PC-9 (cell line): ENCODE measurements at regions not wholly inside any gene's neighbourhood (a gene's known extent, or its start where the extent isn't known, plus 50 kb on each side); places are given as distances from the start of the nearest gene placed in this dataset.

Source experiments
- BruUV-seq: library from RNA; stranded (reverse); fragments of 400-500 nt; replicated peaks from 2 replicates; lab custom pipeline; 2021; lab: Mats Ljungman, UMichigan
- CTCF ChIA-PET: fragments of 300-600 bp; sonication (Branson Sonifier 250); formaldehyde crosslinking; loops from one replicate; lab custom pipeline; 2022; ENCODE audit warnings: antibody characterized with exemption; lab: Charles Lee
- POLR2A ChIA-PET: fragments of 300-600 bp; sonication (Branson Sonifier 250); formaldehyde crosslinking; loops from one replicate; lab custom pipeline; 2022; ENCODE audit warnings: antibody characterized with exemption; ENCODE audit not compliant: unreplicated experiment; lab: Charles Lee
- DNase-seq, 2 experiments: peaks; one replicate each; pipeline versions ENCODE4 v3.0.0 to v3.0.0-alpha.2; 2015 to 2022; ENCODE audit warnings: mixed read lengths in 1 of 2
- H2AFZ ChIP-seq: fragments of 200-600 bp; sonication (generic); 2 replicates; pipeline ENCODE4 v1.8.1; 2017; ENCODE audit warnings: antibody characterized with exemption
- H3F3A ChIP-seq: fragments of 200-600 bp; sonication (generic); 2 replicates; pipeline ENCODE4 v1.8.1; 2017; ENCODE audit warnings: antibody characterized with exemption, mild to moderate bottlenecking, low read depth; ENCODE audit not compliant: insufficient read depth
- H3K27ac ChIP-seq: fragments of 200-600 bp; sonication (generic); 2 replicates; pipeline ENCODE4 v1.6.1; 2016; ENCODE audit warnings: mixed run types
- H3K27me3 ChIP-seq: fragments of 200-600 bp; sonication (generic); 2 replicates; pipeline ENCODE4 v1.6.1; 2016; ENCODE audit warnings: low read depth, mixed run types; ENCODE audit not compliant: insufficient read depth
- H3K36me3 ChIP-seq: fragments of 200-600 bp; sonication (generic); 2 replicates; pipeline ENCODE4 v1.6.1; 2016; ENCODE audit warnings: low read depth, mixed run types
- H3K4me1 ChIP-seq: fragments of 200-600 bp; sonication (generic); replicated peaks from 2 replicates; pipeline ENCODE4 v1.6.1; 2016; ENCODE audit warnings: mixed run types; ENCODE audit not compliant: insufficient read depth
- H3K4me2 ChIP-seq: fragments of 200-600 bp; sonication (generic); 2 replicates; pipeline ENCODE4 v1.6.1; 2017; ENCODE audit warnings: mixed run types
- H3K4me3 ChIP-seq: fragments of 200-600 bp; sonication (generic); 2 replicates; pipeline ENCODE4 v1.6.1; 2016; ENCODE audit warnings: mixed run types
- H3K79me2 ChIP-seq: fragments of 200-600 bp; sonication (generic); 2 replicates; pipeline ENCODE4 v1.6.1; 2017; ENCODE audit warnings: low read depth, mixed run types
- H3K9me2 ChIP-seq: fragments of 200-600 bp; sonication (generic); 2 replicates; pipeline ENCODE4 v1.8.1; 2017; ENCODE audit warnings: mild to moderate bottlenecking; ENCODE audit not compliant: insufficient read depth
- H3K9me3 ChIP-seq: fragments of 200-600 bp; sonication (generic); 2 replicates; pipeline ENCODE4 v1.8.1; 2016; ENCODE audit warnings: low read depth; ENCODE audit not compliant: insufficient read depth
- H4K20me1 ChIP-seq: fragments of 200-600 bp; sonication (generic); 2 replicates; pipeline ENCODE4 v1.8.1; 2017; ENCODE audit not compliant: insufficient read depth
- CTCF ChIP-seq: fragments of 200-600 bp; sonication (generic); conservative IDR thresholded peaks from 2 replicates; pipeline ENCODE4 v1.6.1; 2017; ENCODE audit warnings: mixed run types, antibody characterized with exemption, mild to moderate bottlenecking, moderate library complexity
- EZH2 ChIP-seq: fragments of 200-600 bp; sonication (generic); IDR thresholded peaks from 2 replicates; pipeline ENCODE4 v1.8.0; 2017; ENCODE audit warnings: antibody characterized with exemption, low read depth
- intact Hi-C: fragments of 100-400 bp; cut with micrococcal nuclease; formaldehyde crosslinking; loops from one replicate; pipeline ENCODE4 v1.10.0; 2022; ENCODE audit not compliant: unreplicated experiment

GRCh38 chr9:550333-550732 lies 291.2 kb upstream of the DMRT1 start:
- no peaks in the 10 kb centered on the region for H3K4me1 ChIP-seq
- H3K4me2 ChIP-seq: no peak overlapping the region
- H3K9me3 ChIP-seq: no peaks in the 10 kb centered on the region
- no peak overlapping the region for H3K4me3 ChIP-seq
- CTCF ChIA-PET: no interaction called here
- H3K27me3 ChIP-seq: no peaks in the 10 kb centered on the region
- POLR2A ChIA-PET: no interaction called here
- no peaks in the 10 kb centered on the region for H4K20me1 ChIP-seq
- no peak overlapping the region for H2AFZ ChIP-seq
- no peaks in the 10 kb centered on the region for H3K9me2 ChIP-seq
- H3K79me2 ChIP-seq: no peaks in the 10 kb centered on the region
- no peaks in the 10 kb centered on the region for H3F3A ChIP-seq
- no peak for TF ChIP-seq EZH2
- TF ChIP-seq CTCF: no peak
- H3K36me3 ChIP-seq: no peaks in the 10 kb centered on the region
- DNase-seq: no peak
- BruUV-seq: no TSS peak
- intact Hi-C loops: no loop called here
- H3K27ac ChIP-seq: no peak overlapping the region

- intact Hi-C loops: no loop called here
- no peak overlapping the region for H2AFZ ChIP-seq
- H3K9me2 ChIP-seq: no peaks in the 10 kb centered on the region
- H3K36me3 ChIP-seq: no peaks in the 10 kb centered on the region
- no peaks in the 10 kb centered on the region for H3K79me2 ChIP-seq
- POLR2A ChIA-PET: no interaction called here
- H3K4me1 ChIP-seq: no peaks in the 10 kb centered on the region
- H3F3A ChIP-seq: peaks cover 2% of the 10 kb centered on the region; the same call in 1 of the 2 replicates
- no peaks in the 10 kb centered on the region for H3K27me3 ChIP-seq
- BruUV-seq: no TSS peak
- CTCF ChIA-PET: no interaction called here
- DNase-seq: no peak
- no peaks in the 10 kb centered on the region for H4K20me1 ChIP-seq
- TF ChIP-seq CTCF: no peak
- no peak for TF ChIP-seq EZH2
- no peak overlapping the region for H3K4me3 ChIP-seq
- H3K9me3 ChIP-seq: no peaks in the 10 kb centered on the region
- H3K4me2 ChIP-seq: no peak overlapping the region
- no peak overlapping the region for H3K27ac ChIP-seq
Measured at GRCh38 chr9:551986-552929, 289.2 kb upstream of the DMRT1 start.

- Histone ChIP-seq H3K27ac (no peak overlapping the region), H3K4me3 (no peak overlapping the region), H2AFZ (no peak overlapping the region), H3K9me2 (no peaks in the 10 kb centered on the region), H3K79me2 (no peaks in the 10 kb centered on the region), H3K9me3 (no peaks in the 10 kb centered on the region), H4K20me1 (no peaks in the 10 kb centered on the region), H3F3A (peaks cover 7% of the 10 kb centered on the region; the same call in 1 of the 2 replicates), H3K27me3 (no peaks in the 10 kb centered on the region), H3K4me1 (peaks cover 4% of the 10 kb centered on the region; the same call in 1 of the 2 replicates), H3K36me3 (no peaks in the 10 kb centered on the region), H3K4me2 (no peak overlapping the region)
- CTCF ChIA-PET: no interaction called here
- intact Hi-C loops: loop anchor here (5.0 kb wide), 1 partner anchor 138 kb away; no protein-coding TSS in a partner anchor
- DNase-seq: no peak
- POLR2A ChIA-PET: no interaction called here
- TF ChIP-seq EZH2: no peak
- no peak for TF ChIP-seq CTCF
- BruUV-seq: no TSS peak
Measured at GRCh38 chr9:555493-555892, 286.0 kb upstream of the DMRT1 start.
